ENCODE measurements at regions not wholly inside any gene's neighbourhood (a gene's known extent, or its start where the extent isn't known, plus 50 kb on each side); places are given as distances from the start of the nearest gene placed in this dataset.

DNA sequence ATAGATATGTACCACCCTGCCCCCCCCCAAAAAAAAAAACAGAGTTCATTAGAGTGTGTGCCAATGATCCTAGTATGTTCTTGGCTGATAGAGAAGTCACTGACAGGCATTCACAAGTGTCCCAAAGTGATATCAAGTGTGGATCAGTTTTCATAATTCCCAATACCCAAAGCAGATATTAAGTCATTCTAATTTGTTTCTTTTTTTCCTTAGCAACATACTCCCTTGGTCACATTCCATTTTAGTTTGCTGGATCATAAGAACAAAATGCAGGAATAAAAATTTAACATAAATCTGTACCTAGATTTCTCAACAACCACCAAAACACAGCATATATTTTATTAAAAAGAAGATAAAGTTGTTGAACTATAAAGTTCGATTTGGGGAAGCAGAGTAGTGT lies 129.8 kb upstream of the PALMD start:
- Mint-ChIP-seq H3K27me3 (peaks cover 7% of the 10 kb centered on the region), H3K36me3 (ENCODE audit: low read depth) (no peaks in the 10 kb centered on the region), H3K9me3 (no peaks in the 10 kb centered on the region), H3K27ac (no peak overlapping the region), H3K4me1 (no peaks in the 10 kb centered on the region), H3K4me3 (no peak overlapping the region)
- CTCF ChIA-PET, result no interaction called here
- POLR2A ChIA-PET, result no interaction called here
- no peak for DNase-seq

DNA sequence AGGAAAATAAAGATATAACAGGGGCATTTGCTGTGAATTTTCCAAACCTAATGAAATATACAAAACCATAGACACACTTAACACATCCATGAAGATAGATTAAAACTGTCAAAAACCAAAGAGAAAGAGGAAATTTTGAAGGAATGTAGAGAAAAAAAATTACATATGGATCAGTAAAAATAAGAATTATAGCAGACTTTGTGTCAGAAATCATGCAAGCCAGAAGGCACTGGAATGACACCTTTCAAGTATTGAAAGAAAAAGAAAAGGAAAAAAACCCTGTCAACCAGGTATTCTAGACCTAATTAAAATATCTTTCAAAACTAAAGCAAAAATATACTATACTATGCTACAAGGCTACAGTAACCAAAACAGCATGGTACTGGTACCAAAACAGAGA lies 125.8 kb upstream of the PALMD start:
- Mint-ChIP-seq H3K4me3 (no peak overlapping the region), H3K9me3 (no peaks in the 10 kb centered on the region), H3K27ac (no peak overlapping the region), H3K27me3 (peaks cover 4% of the 10 kb centered on the region), H3K36me3 (ENCODE audit: low read depth) (no peaks in the 10 kb centered on the region), H3K4me1 (no peaks in the 10 kb centered on the region)
- ChIA-PET CTCF (no interaction called here), POLR2A (no interaction called here)
- no peak for DNase-seq

DNA sequence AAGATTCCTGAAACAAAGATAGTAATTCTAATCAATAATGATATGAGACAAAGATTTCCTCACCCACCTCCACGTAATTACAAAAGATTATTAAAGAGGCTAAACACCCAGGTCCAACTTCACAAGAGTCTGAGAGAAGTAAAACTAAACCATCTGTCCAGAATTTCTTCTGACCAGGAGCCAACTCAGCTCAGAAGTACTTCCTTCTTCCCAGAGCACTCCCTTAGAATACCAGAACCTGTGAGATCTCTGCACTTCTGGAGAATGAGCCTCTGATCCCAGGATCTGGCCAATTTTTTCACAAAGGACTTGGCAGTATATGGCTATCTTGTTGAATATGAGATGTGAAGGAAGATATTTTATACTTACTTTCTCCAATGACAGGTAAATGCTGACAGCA lies 120.6 kb upstream of the PALMD start:
- Mint-ChIP-seq H3K27ac (no peak overlapping the region), H3K4me1 (no peaks in the 10 kb centered on the region), H3K4me3 (no peak overlapping the region), H3K9me3 (no peaks in the 10 kb centered on the region), H3K27me3 (peaks cover 8% of the 10 kb centered on the region), H3K36me3 (ENCODE audit: low read depth) (no peaks in the 10 kb centered on the region)
- no peak for DNase-seq
- POLR2A ChIA-PET, result no interaction called here
- CTCF ChIA-PET, result interaction anchor here (0.6 kb wide), 1 partner anchor 327 kb away, joined by 3 read pairs; no protein-coding TSS in a partner anchor

DNA sequence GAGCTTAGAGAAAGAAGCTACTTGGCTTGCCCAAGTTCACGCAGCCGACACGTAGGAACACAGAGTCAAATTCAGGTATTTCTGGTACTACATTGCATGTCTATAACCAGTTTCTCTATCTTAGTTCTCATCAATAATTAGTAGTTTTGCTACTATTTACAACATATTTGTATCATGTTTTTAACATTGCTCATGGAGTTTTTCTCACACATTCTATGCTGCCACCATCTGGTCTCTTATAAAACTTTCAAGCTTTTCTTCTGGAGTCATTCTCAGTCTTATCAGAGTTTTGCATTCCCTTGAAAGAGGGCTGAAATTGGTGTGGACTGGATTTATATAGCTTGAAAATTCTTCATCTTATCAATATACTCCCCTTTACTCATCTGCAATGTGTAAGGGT lies 118.8 kb upstream of the PALMD start:
- peaks cover 8% of the 10 kb centered on the region for H3K27me3 Mint-ChIP-seq
- CTCF ChIA-PET, result no interaction called here
- DNase-seq, result no peak
- H3K27ac Mint-ChIP-seq, result no peak overlapping the region
- no peaks in the 10 kb centered on the region for H3K36me3 Mint-ChIP-seq (ENCODE audit: low read depth)
- no peaks in the 10 kb centered on the region for H3K9me3 Mint-ChIP-seq
- no peaks in the 10 kb centered on the region for H3K4me1 Mint-ChIP-seq
- H3K4me3 Mint-ChIP-seq, result no peak overlapping the region
- POLR2A ChIA-PET, result no interaction called here

DNA sequence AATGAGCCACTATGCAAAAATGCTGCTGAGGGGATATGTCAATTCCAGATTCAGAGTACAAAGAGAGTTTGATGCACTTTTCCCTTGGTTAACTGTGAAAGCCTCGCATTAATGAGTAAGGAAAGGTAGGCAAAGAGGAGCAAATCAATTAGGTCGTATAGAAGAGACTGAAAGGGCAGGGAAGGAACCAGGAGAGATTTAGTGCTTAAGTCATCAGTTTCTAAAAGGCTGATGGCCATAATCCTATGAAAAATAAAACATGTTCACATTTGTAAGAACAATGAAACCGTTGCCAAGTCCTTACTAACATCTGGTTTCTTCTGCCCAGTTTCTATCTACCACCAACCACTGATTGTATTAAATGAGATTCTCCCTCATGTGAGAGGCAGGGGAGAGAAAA lies 118.4 kb upstream of the PALMD start:
- ChIA-PET POLR2A (no interaction called here), CTCF (no interaction called here)
- Mint-ChIP-seq H3K36me3 (ENCODE audit: low read depth) (no peaks in the 10 kb centered on the region), H3K4me1 (no peaks in the 10 kb centered on the region), H3K9me3 (no peaks in the 10 kb centered on the region), H3K27ac (no peak overlapping the region), H3K4me3 (no peak overlapping the region), H3K27me3 (peaks cover 11% of the 10 kb centered on the region)
- no peak for DNase-seq

DNA sequence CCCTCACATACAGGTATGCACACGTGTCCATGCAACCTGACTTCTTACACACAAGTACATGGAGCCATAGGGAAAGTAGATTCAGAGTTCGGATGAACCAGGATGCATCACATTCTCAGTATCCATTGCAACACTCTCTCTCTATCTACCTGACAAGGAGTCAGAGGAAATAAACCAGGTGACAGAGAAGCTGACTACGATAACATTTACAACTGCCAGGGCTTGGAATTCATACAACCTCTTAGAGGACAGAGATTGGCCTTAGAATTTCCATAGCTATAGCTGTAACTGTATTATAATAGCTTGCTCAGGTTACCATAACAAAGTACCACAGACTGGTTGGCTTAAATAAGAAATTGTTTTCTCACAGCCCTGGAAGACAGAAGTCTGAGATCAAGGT lies 116.9 kb upstream of the PALMD start:
- H3K4me3 Mint-ChIP-seq, result no peak overlapping the region
- peaks cover 13% of the 10 kb centered on the region for H3K27me3 Mint-ChIP-seq
- no peaks in the 10 kb centered on the region for H3K4me1 Mint-ChIP-seq
- POLR2A ChIA-PET, result no interaction called here
- H3K36me3 Mint-ChIP-seq (ENCODE audit: low read depth), result no peaks in the 10 kb centered on the region
- CTCF ChIA-PET, result interaction anchor here (0.6 kb wide), 1 partner anchor 161 kb away, joined by 3 read pairs; no protein-coding TSS in a partner anchor
- H3K27ac Mint-ChIP-seq, result no peak overlapping the region
- H3K9me3 Mint-ChIP-seq, result no peaks in the 10 kb centered on the region
- DNase-seq, result no peak

DNA sequence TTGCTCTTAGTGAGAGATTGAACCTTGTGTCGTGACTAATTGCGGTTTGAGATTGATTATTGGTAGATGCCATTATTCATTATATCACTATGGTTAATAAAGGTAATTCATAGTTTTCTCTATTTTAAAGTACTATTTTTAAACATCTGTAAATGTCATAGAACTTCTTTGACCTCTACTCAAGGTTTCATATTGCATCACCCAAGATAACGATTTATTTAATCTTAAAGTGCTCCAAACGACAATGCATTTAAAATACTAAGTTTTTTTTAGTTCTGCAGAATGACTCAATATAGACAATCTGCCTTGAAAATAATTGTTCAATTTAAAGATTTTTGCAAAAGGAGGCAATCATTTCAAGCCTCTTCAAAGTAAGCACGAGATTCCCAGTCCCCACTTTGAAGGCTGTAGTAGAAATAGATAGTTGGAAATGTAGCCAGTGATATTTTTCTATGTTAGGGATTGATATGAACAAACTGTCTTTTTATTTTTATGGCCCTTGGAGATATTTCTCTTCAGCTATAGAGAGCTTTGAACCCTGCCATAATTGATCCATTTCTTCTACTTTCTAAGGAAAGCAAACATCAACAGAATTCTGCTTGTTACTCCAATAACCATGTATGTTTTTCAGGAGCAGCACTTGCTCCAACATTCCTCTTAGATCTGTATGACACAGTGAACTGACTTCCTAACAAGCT lies 114.2 kb upstream of the PALMD start:
- H3K9me3 Mint-ChIP-seq, result no peaks in the 10 kb centered on the region
- no peaks in the 10 kb centered on the region for H3K36me3 Mint-ChIP-seq (ENCODE audit: low read depth)
- POLR2A ChIA-PET, result no interaction called here
- CTCF ChIA-PET, result no interaction called here
- no peak overlapping the region for H3K4me3 Mint-ChIP-seq
- no peaks in the 10 kb centered on the region for H3K4me1 Mint-ChIP-seq
- no peak overlapping the region for H3K27ac Mint-ChIP-seq
- DNase-seq, result no peak
- H3K27me3 Mint-ChIP-seq, result peaks cover 13% of the 10 kb centered on the region

DNA sequence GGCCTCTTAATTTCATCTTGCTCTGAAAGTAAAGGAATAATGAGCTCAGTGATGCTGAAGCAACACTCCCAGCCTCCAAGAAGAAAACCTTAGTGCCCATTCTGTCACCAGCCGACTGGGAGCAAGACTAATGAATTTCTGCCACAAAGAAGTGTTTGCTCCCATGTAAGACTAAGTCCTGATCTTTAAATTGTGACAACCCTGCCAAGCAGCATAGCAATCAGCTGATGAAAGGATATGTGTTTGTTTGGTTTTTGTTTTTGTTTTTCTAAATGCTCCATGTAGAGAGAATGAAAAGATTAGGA lies 113.7 kb upstream of the PALMD start:
- no peaks in the 10 kb centered on the region for H3K36me3 Mint-ChIP-seq (ENCODE audit: low read depth)
- ChIA-PET POLR2A (no interaction called here), CTCF (no interaction called here)
- DNase-seq, result no peak
- H3K9me3 Mint-ChIP-seq, result no peaks in the 10 kb centered on the region
- H3K4me1 Mint-ChIP-seq, result no peaks in the 10 kb centered on the region
- no peak overlapping the region for H3K4me3 Mint-ChIP-seq
- H3K27ac Mint-ChIP-seq, result no peak overlapping the region
- peaks cover 13% of the 10 kb centered on the region for H3K27me3 Mint-ChIP-seq

DNA sequence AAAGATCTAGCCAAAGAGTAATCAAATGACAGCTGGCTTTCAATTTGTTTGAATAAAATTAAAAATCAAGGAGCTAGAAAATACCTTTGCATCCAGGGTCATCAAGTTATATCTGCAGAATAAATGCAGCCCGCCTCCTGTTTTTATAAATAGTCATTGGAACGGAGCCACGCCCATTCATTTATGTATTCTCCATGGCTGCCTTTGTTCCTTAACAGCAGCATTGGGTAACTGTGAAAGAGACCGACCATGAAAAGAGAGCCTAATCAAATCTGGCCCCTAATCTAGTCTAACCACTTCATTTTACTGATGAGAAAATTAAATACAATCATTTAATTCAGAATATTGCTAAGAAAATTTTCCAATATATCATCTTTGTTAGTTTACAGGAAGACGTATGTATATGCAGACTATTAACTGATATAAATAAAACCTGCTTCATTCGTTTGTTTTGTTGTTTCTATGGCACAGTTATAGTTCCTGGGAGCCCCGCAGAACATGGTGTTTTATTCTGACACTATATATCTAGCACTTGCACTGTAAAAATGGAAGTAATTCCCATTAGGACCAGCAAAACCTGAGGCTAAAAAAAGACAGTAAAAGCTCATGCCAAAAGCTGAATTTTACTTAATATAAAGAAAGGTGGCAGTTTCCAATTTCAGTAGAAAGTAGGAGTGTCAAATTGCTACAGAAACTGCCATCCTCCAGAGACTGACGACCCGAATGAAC lies 111.8 kb upstream of the PALMD start:
- no peaks in the 10 kb centered on the region for H3K9me3 Mint-ChIP-seq
- CTCF ChIA-PET, result no interaction called here
- H3K36me3 Mint-ChIP-seq (ENCODE audit: low read depth), result no peaks in the 10 kb centered on the region
- peaks cover 10% of the 10 kb centered on the region for H3K27me3 Mint-ChIP-seq
- no peak overlapping the region for H3K4me3 Mint-ChIP-seq
- POLR2A ChIA-PET, result no interaction called here
- H3K27ac Mint-ChIP-seq, result no peak overlapping the region
- no peaks in the 10 kb centered on the region for H3K4me1 Mint-ChIP-seq
- DNase-seq, result no peak

DNA sequence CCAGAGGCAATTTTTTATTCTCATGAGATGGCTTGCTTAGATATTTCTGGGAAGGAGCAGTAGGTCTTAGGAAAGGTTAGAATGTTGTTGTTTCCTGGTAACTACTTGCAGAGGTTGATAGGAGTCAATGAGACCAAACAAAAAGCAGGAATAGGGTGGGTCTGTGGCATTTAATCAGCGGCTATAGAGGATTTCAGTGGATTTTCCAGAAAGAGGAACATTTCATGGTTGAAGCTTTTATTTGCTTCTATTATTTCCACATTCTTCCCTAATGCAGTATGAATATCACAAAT lies 111.3 kb upstream of the PALMD start:
- ChIA-PET CTCF (no interaction called here), POLR2A (no interaction called here)
- H3K4me3 Mint-ChIP-seq, result no peak overlapping the region
- no peaks in the 10 kb centered on the region for H3K36me3 Mint-ChIP-seq (ENCODE audit: low read depth)
- H3K27me3 Mint-ChIP-seq, result peaks cover 8% of the 10 kb centered on the region
- DNase-seq, result no peak
- H3K9me3 Mint-ChIP-seq, result no peaks in the 10 kb centered on the region
- no peak overlapping the region for H3K27ac Mint-ChIP-seq
- H3K4me1 Mint-ChIP-seq, result no peaks in the 10 kb centered on the region

DNA sequence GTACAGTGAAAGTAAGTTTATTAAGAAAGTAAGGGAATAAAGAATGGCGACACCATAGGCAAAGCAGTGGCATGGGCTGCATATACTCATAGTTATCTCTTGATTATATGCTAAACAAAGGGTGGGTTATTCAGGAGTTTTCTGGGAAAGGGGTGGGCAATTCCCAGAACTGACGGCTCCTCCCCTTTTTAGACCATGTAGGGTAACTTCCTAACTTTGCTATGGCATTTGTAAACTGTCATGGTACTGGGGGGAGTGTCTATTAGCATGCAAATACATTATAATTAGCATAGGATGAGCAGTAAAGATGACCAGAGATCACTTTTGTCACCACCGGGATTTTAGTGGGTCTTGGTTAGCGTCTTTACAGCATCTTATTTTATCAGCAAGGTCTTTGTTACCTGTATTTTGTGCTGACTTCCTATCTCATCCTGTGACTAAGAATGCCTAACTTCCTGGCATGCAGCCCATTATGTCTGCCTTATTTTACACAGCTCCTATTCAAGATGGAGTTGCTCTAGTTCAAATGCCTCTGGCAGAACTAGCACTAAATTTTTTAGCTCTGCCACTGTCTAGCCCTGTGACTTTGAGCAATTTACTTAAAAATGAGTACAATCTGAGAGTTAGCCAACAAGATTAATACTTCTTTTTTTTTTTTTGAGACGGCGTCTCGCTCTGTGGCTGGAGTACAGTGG lies 110.3 kb upstream of the PALMD start:
- no peak for DNase-seq
- Mint-ChIP-seq H3K9me3 (no peaks in the 10 kb centered on the region), H3K36me3 (ENCODE audit: low read depth) (no peaks in the 10 kb centered on the region), H3K4me3 (no peak overlapping the region), H3K4me1 (no peaks in the 10 kb centered on the region), H3K27ac (no peak overlapping the region), H3K27me3 (peaks cover 9% of the 10 kb centered on the region)
- ChIA-PET CTCF (no interaction called here), POLR2A (no interaction called here)

DNA sequence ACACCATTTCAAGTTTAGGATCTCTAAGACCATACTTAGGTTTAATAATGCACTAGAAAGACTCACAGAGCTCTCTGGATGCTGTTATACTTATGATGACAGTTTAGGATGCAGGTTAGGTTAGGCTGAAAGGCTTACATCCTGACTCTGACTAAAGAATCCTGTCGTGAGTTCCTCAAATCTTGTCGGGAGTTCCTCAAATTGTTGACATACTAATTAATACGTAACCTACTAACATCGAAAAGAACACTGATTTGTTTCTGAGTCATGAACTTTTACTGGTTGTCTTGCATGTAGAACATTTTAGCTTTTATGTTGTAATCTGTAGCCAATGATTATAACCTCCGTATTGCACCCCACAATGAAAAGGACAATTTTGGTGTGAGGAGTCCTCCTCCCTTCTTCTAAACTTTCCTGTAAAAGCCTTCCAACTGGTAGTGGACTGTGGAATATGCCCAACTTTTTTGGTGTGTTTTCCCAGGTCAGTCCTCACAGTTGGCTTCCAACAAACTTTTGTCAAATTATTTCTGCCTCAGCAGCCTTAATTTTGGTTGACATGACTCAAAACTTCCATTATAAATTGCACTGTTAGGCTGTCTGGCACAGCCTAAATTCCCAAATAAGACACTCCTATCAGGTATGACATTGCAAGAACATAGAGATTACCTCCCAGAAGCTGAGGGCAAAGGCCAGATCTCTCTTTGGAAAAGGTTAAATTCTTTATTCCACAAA lies 107.9 kb upstream of the PALMD start:
- no peak for DNase-seq
- CTCF ChIA-PET, result no interaction called here
- Mint-ChIP-seq H3K27ac (no peak overlapping the region), H3K27me3 (peaks cover 4% of the 10 kb centered on the region), H3K4me3 (no peak overlapping the region), H3K36me3 (ENCODE audit: low read depth) (no peaks in the 10 kb centered on the region), H3K9me3 (no peaks in the 10 kb centered on the region), H3K4me1 (no peaks in the 10 kb centered on the region)
- POLR2A ChIA-PET, result no interaction called here

DNA sequence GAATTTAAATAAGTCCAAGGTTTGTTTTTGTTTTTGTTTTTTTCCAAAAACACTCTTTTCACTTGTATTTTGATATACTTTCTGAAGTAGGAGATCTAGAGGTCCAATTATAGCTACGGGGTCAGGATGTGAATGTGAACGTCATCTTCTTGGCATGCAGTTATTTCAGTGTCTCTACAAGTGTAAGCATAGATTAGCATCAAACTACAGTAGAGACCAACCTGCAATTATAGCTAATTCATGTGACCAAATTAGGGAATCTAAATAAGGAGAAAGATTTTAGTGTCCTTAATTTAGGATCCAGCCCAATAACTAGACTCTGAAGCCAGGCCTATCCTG lies 107.3 kb upstream of the PALMD start:
- POLR2A ChIA-PET, result no interaction called here
- H3K27ac Mint-ChIP-seq, result no peak overlapping the region
- no peaks in the 10 kb centered on the region for H3K4me1 Mint-ChIP-seq
- H3K9me3 Mint-ChIP-seq, result no peaks in the 10 kb centered on the region
- CTCF ChIA-PET, result no interaction called here
- H3K27me3 Mint-ChIP-seq, result peaks cover 4% of the 10 kb centered on the region
- no peaks in the 10 kb centered on the region for H3K36me3 Mint-ChIP-seq (ENCODE audit: low read depth)
- no peak overlapping the region for H3K4me3 Mint-ChIP-seq
- no peak for DNase-seq

DNA sequence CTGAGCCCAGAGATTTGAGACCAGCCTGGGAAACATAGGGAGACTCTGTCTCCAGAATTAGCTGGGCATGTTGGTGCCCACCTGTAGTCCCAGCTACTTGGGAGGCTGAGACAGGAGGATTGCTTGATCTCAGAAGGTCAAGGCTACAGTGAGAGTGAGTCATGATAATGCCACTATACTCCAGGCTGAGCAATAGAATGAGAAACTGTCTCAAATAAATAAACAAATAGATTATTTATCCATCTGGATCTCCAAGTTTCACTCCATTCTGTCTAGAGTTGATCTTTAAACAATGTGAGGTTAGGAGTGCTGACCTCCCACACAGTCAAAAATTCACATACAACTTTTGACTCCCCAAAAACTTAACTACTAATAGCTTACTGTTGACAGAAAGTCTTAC lies 106.8 kb upstream of the PALMD start:
- Mint-ChIP-seq H3K27ac (no peak overlapping the region), H3K4me3 (no peak overlapping the region), H3K27me3 (peaks cover 4% of the 10 kb centered on the region), H3K4me1 (peaks cover 4% of the 10 kb centered on the region), H3K36me3 (ENCODE audit: low read depth) (no peaks in the 10 kb centered on the region), H3K9me3 (no peaks in the 10 kb centered on the region)
- DNase-seq, result no peak
- ChIA-PET CTCF (no interaction called here), POLR2A (no interaction called here)

All from activated CD4-positive, alpha-beta memory T cell treated with anti-CD3 and anti-CD28 coated beads, Interleukin-2, amount 10 ng/mL, durations not matched to agents 7 days and 5 days (primary cell).